CD8-positive, alpha-beta memory T cell (primary cell): ENCODE measurements at regions not wholly inside any gene's neighbourhood (a gene's known extent, or its start where the extent isn't known, plus 50 kb on each side); places are given as distances from the start of the nearest gene placed in this dataset.

Experiments
- CTCF ChIA-PET: fragments of 350-600 bp; sonication (Branson Sonifier 250); formaldehyde crosslinking; loops from one replicate; lab custom pipeline; 2021; ENCODE audit warnings: antibody characterized with exemption; lab: Charles Lee
- POLR2A ChIA-PET: fragments of 350-600 bp; sonication (Branson Sonifier 250); formaldehyde crosslinking; loops from one replicate; lab custom pipeline; 2021; ENCODE audit warnings: antibody characterized with exemption; lab: Charles Lee
- DNase-seq, 5 donors: peaks; one replicate each; pipeline versions ENCODE4 v3.0.0 to v3.0.0-alpha.2; 2020 to 2022; ENCODE audit warnings: mixed read lengths in 1 of 5
- H3K27ac ChIP-seq: one replicate; pipeline ENCODE4 v1.7.0; 2013; ENCODE audit warnings: low read depth, mild to moderate bottlenecking, low read length, moderate library complexity
- H3K27me3 ChIP-seq: 2 replicates; pipeline ENCODE4 v1.7.0; 2013; ENCODE audit warnings: low read length, mild to moderate bottlenecking; ENCODE audit not compliant: insufficient read depth, poor library complexity, severe bottlenecking
- H3K36me3 ChIP-seq: 2 replicates; pipeline ENCODE4 v1.7.0; 2013; ENCODE audit warnings: mild to moderate bottlenecking, low read length, moderate library complexity; ENCODE audit not compliant: insufficient read depth
- H3K4me1 ChIP-seq: 2 replicates; pipeline ENCODE4 v1.7.0; 2013; ENCODE audit warnings: mild to moderate bottlenecking, low read length, moderate library complexity; ENCODE audit not compliant: insufficient read depth
- H3K4me3 ChIP-seq: 2 replicates; pipeline ENCODE4 v1.7.0; 2013; ENCODE audit warnings: mild to moderate bottlenecking, low read length
- H3K9me3 ChIP-seq: 2 replicates; pipeline ENCODE4 v1.7.0; 2013; ENCODE audit warnings: mild to moderate bottlenecking, low read length
- H3K27ac Mint-ChIP-seq, 8 donors: one replicate each; pipeline ENCODE4 v1.8.0; 2020 to 2021; ENCODE audit warnings: mixed read lengths in 8 of 8, mild to moderate bottlenecking in 6 of 8, inconsistent platforms in 3 of 8, moderate library complexity in 3 of 8
- H3K27me3 Mint-ChIP-seq, 2 donors: one replicate each; pipeline ENCODE4 v1.8.0; 2020 to 2021; ENCODE audit warnings: mixed read lengths in 2 of 2, mild to moderate bottlenecking in 1 of 2, moderate library complexity in 1 of 2
- H3K36me3 Mint-ChIP-seq, 3 donors: one replicate each; pipeline ENCODE4 v1.8.0; 2020 to 2021; ENCODE audit warnings: mixed read lengths in 3 of 3, inconsistent platforms in 1 of 3, mild to moderate bottlenecking in 1 of 3
- H3K4me1 Mint-ChIP-seq, 3 donors: one replicate each; pipeline ENCODE4 v1.8.0; 2020 to 2021; ENCODE audit warnings: mixed read lengths in 3 of 3, inconsistent platforms in 1 of 3, mild to moderate bottlenecking in 1 of 3
- H3K4me3 Mint-ChIP-seq, 7 donors: one replicate each; pipeline ENCODE4 v1.8.0; 2020 to 2021; ENCODE audit warnings: mixed read lengths in 7 of 7, mild to moderate bottlenecking in 6 of 7, moderate library complexity in 4 of 7, inconsistent platforms in 2 of 7
- H3K9me3 Mint-ChIP-seq, 5 donors: one replicate each; pipeline ENCODE4 v1.8.0; 2020 to 2022; ENCODE audit warnings: mixed read lengths in 5 of 5, mild to moderate bottlenecking in 3 of 5, moderate library complexity in 2 of 5, inconsistent platforms in 1 of 5

- Mint-ChIP-seq H3K36me3 (no peaks in the 10 kb centered on the region), H3K4me3 (no peak overlapping the region), H3K27me3 (peaks cover 4 to 5% of the 10 kb centered on the region in 2 donors), H3K9me3 (peaks cover 6 to 13% (median 9%) of the 10 kb centered on the region in 5 donors), H3K27ac (no peak overlapping the region), H3K4me1 (no peaks in the 10 kb centered on the region)
- POLR2A ChIA-PET, result no interaction called here
- Histone ChIP-seq H3K4me3 (no peak overlapping the region), H3K27me3 (no peaks in the 10 kb centered on the region), H3K36me3 (no peaks in the 10 kb centered on the region), H3K4me1 (no peaks in the 10 kb centered on the region), H3K27ac (no peak overlapping the region), H3K9me3 (no peaks in the 10 kb centered on the region)
- CTCF ChIA-PET, result no interaction called here
- no peak for DNase-seq
Observed at GRCh38 chr5:103367702-103368101, 109.1 kb downstream of the MACIR start.

- no peak overlapping the region for H3K27ac ChIP-seq
- H3K9me3 ChIP-seq, result no peaks in the 10 kb centered on the region
- H3K36me3 ChIP-seq, result no peaks in the 10 kb centered on the region
- no peak overlapping the region for H3K4me3 ChIP-seq
- ChIA-PET POLR2A (no interaction called here), CTCF (no interaction called here)
- Mint-ChIP-seq H3K9me3 (peaks cover 6 to 13% (median 9%) of the 10 kb centered on the region in 5 donors), H3K4me3 (no peak overlapping the region), H3K4me1 (no peaks in the 10 kb centered on the region), H3K27ac (no peak overlapping the region), H3K36me3 (no peaks in the 10 kb centered on the region), H3K27me3 (peaks cover 4 to 5% of the 10 kb centered on the region in 2 donors)
- no peaks in the 10 kb centered on the region for H3K27me3 ChIP-seq
- DNase-seq, result no peak
- H3K4me1 ChIP-seq, result no peaks in the 10 kb centered on the region
Observed at GRCh38 chr5:103366918-103367549, 108.5 kb downstream of the MACIR start.

GRCh38 chr5:103364074-103364473, 105.5 kb downstream of the MACIR start:
- ChIA-PET POLR2A (no interaction called here), CTCF (no interaction called here)
- Mint-ChIP-seq H3K4me1 (no peaks in the 10 kb centered on the region), H3K27me3 (peaks cover 0 to 3% of the 10 kb centered on the region in 2 donors), H3K9me3 (peaks cover 6 to 10% (median 8%) of the 10 kb centered on the region in 5 donors), H3K4me3 (no peak overlapping the region), H3K27ac (no peak overlapping the region), H3K36me3 (peaks cover 0 to 3% (median 0%) of the 10 kb centered on the region in 3 donors)
- Histone ChIP-seq H3K4me1 (no peaks in the 10 kb centered on the region), H3K27ac (no peak overlapping the region), H3K4me3 (no peak overlapping the region), H3K27me3 (no peaks in the 10 kb centered on the region), H3K9me3 (no peaks in the 10 kb centered on the region), H3K36me3 (no peaks in the 10 kb centered on the region)
- no peak for DNase-seq

- CTCF ChIA-PET, result no interaction called here
- no peak overlapping the region for H3K27ac ChIP-seq
- H3K4me3 ChIP-seq, result no peak overlapping the region
- no peaks in the 10 kb centered on the region for H3K36me3 ChIP-seq
- peaks cover 0 to 5% (median 0%) of the 10 kb centered on the region in 3 donors for H3K4me1 Mint-ChIP-seq
- no peak overlapping the region for H3K4me3 Mint-ChIP-seq
- H3K9me3 ChIP-seq, result no peaks in the 10 kb centered on the region
- H3K27me3 Mint-ChIP-seq, result no peaks in the 10 kb centered on the region
- H3K4me1 ChIP-seq, result no peaks in the 10 kb centered on the region
- POLR2A ChIA-PET, result no interaction called here
- no peak for DNase-seq
- no peaks in the 10 kb centered on the region for H3K9me3 Mint-ChIP-seq
- no peak overlapping the region for H3K27ac Mint-ChIP-seq
- peaks cover 0 to 3% (median 0%) of the 10 kb centered on the region in 3 donors for H3K36me3 Mint-ChIP-seq
- H3K27me3 ChIP-seq, result no peaks in the 10 kb centered on the region
Observed at GRCh38 chr5:103362211-103362610, 103.6 kb downstream of the MACIR start.

GRCh38 chr5:103360475-103360874, 101.9 kb downstream of the MACIR start:
- no peaks in the 10 kb centered on the region for H3K36me3 ChIP-seq
- Mint-ChIP-seq H3K27ac (no peak overlapping the region), H3K9me3 (no peaks in the 10 kb centered on the region), H3K4me1 (peaks cover 0 to 5% (median 0%) of the 10 kb centered on the region in 3 donors), H3K36me3 (peaks cover 0 to 3% (median 0%) of the 10 kb centered on the region in 3 donors), H3K27me3 (no peaks in the 10 kb centered on the region), H3K4me3 (no peak overlapping the region)
- no peak for DNase-seq
- ChIA-PET CTCF (no interaction called here), POLR2A (no interaction called here)
- no peaks in the 10 kb centered on the region for H3K4me1 ChIP-seq
- H3K9me3 ChIP-seq, result no peaks in the 10 kb centered on the region
- H3K4me3 ChIP-seq, result no peak overlapping the region
- H3K27ac ChIP-seq, result no peak overlapping the region
- no peaks in the 10 kb centered on the region for H3K27me3 ChIP-seq

GRCh38 chr5:103358305-103358995, 99.9 kb downstream of the MACIR start:
- peaks cover 0 to 5% (median 0%) of the 10 kb centered on the region in 3 donors for H3K4me1 Mint-ChIP-seq
- ChIA-PET POLR2A (no interaction called here), CTCF (no interaction called here)
- H3K4me3 ChIP-seq, result no peak overlapping the region
- H3K36me3 ChIP-seq, result no peaks in the 10 kb centered on the region
- no peak overlapping the region for H3K27ac ChIP-seq
- H3K4me1 ChIP-seq, result no peaks in the 10 kb centered on the region
- no peak overlapping the region for H3K4me3 Mint-ChIP-seq
- H3K27me3 ChIP-seq, result no peaks in the 10 kb centered on the region
- peaks cover 0 to 3% (median 0%) of the 10 kb centered on the region in 3 donors for H3K36me3 Mint-ChIP-seq
- no peak for DNase-seq
- H3K27ac Mint-ChIP-seq, result no peak overlapping the region
- H3K27me3 Mint-ChIP-seq, result no peaks in the 10 kb centered on the region
- H3K9me3 Mint-ChIP-seq, result no peaks in the 10 kb centered on the region
- H3K9me3 ChIP-seq, result no peaks in the 10 kb centered on the region

- H3K27me3 Mint-ChIP-seq, result no peaks in the 10 kb centered on the region
- CTCF ChIA-PET, result no interaction called here
- Histone ChIP-seq H3K9me3 (no peaks in the 10 kb centered on the region), H3K4me1 (no peaks in the 10 kb centered on the region), H3K27me3 (no peaks in the 10 kb centered on the region), H3K27ac (no peak overlapping the region), H3K4me3 (no peak overlapping the region), H3K36me3 (no peaks in the 10 kb centered on the region)
- peaks cover 0 to 5% (median 0%) of the 10 kb centered on the region in 3 donors for H3K4me1 Mint-ChIP-seq
- POLR2A ChIA-PET, result no interaction called here
- H3K9me3 Mint-ChIP-seq, result no peaks in the 10 kb centered on the region
- peaks cover 0 to 3% (median 0%) of the 10 kb centered on the region in 3 donors for H3K36me3 Mint-ChIP-seq
- no peak overlapping the region for H3K27ac Mint-ChIP-seq
- no peak for DNase-seq
- peak overlapping the region in 1 of 7 donors; percentile 25 for H3K4me3 Mint-ChIP-seq
Observed at GRCh38 chr5:103357636-103358035, 99.1 kb downstream of the MACIR start.

GRCh38 chr5:103356350-103357091, 98.0 kb downstream of the MACIR start:
- Histone ChIP-seq H3K27me3 (no peaks in the 10 kb centered on the region), H3K27ac (no peak overlapping the region), H3K36me3 (no peaks in the 10 kb centered on the region), H3K4me3 (no peak overlapping the region), H3K4me1 (no peaks in the 10 kb centered on the region), H3K9me3 (no peaks in the 10 kb centered on the region)
- Mint-ChIP-seq H3K9me3 (no peaks in the 10 kb centered on the region), H3K4me1 (peaks cover 0 to 5% (median 0%) of the 10 kb centered on the region in 3 donors), H3K4me3 (no peak overlapping the region), H3K36me3 (peaks cover 0 to 3% (median 0%) of the 10 kb centered on the region in 3 donors), H3K27ac (no peak overlapping the region), H3K27me3 (no peaks in the 10 kb centered on the region)
- POLR2A ChIA-PET, result no interaction called here
- DNase-seq, result no peak
- CTCF ChIA-PET, result no interaction called here
